ENCODE measurements at regions not wholly inside any gene's neighbourhood (a gene's known extent, or its start where the extent isn't known, plus 50 kb on each side); places are given as distances from the start of the nearest gene placed in this dataset.

DNA sequence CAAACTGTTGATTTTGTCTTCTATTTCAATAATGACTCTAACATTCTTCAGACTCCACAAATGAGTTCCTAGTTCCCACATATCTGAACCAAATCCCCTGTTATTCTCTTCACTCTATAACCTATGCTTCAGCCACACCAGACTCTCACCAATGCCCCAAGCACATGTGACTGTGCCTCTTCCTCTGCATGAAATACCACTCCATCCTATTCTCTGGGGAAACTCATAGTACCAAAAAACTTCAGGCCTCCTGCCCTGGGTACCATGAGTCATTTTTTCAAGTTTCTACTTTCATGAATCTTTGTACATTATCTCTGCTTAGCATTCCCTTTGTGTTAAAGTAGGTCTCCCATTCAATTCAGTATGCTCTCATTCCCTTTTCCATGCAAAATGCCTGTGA, 353.2 kb downstream of the ZEB2 start:
- DNase-seq (ENCODE audit: extremely low spot score, unreplicated experiment), result no peak
- Mint-ChIP-seq H3K9me3 (ENCODE audit: unreplicated experiment) (no peaks in the 10 kb centered on the region), H3K27me3 (ENCODE audit: unreplicated experiment) (no peaks in the 10 kb centered on the region), H3K36me3 (ENCODE audit: unreplicated experiment) (no peaks in the 10 kb centered on the region), H3K4me1 (ENCODE audit: unreplicated experiment) (no peaks in the 10 kb centered on the region), H3K27ac (ENCODE audit: unreplicated experiment) (no peak overlapping the region), H3K4me3 (ENCODE audit: unreplicated experiment) (no peak overlapping the region)
- no peak for TF ChIP-seq CTCF (IDR thresholded peaks at IDR 0.05)

DNA sequence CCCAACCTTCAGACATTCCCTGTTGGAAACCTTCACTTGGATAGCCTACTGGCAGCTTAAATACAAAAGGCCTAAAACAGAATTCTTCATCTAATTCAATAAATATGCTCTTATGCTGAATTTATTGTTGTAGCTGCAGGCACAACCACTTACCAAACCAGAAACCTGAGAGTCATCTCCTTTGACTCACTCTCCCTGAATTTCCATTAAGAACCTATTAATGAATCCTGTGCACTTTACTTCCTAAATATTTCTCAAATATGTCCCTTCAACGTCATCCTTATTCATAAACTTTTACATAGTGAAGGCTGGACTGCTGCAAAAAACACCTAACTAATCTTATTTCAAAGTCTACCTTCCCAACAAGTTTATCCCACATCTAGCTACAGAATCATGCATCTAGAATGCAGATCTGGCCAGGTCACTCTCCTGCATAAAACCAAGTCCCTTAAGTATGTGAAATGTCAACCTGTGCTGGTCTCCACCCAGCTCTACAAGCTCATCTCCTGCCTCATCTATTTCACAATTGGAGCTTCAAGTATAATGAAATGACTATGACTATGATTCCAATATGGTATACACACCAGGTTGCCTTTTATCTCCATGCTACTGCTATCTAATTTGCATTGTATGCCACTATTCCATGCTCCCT, 354.2 kb downstream of the ZEB2 start:
- Mint-ChIP-seq H3K27me3 (ENCODE audit: unreplicated experiment) (no peaks in the 10 kb centered on the region), H3K4me3 (ENCODE audit: unreplicated experiment) (no peak overlapping the region), H3K4me1 (ENCODE audit: unreplicated experiment) (no peaks in the 10 kb centered on the region), H3K36me3 (ENCODE audit: unreplicated experiment) (no peaks in the 10 kb centered on the region), H3K27ac (ENCODE audit: unreplicated experiment) (no peak overlapping the region), H3K9me3 (ENCODE audit: unreplicated experiment) (no peaks in the 10 kb centered on the region)
- TF ChIP-seq CTCF (IDR thresholded peaks at IDR 0.05), result no peak
- no peak for DNase-seq (ENCODE audit: extremely low spot score, unreplicated experiment)

DNA sequence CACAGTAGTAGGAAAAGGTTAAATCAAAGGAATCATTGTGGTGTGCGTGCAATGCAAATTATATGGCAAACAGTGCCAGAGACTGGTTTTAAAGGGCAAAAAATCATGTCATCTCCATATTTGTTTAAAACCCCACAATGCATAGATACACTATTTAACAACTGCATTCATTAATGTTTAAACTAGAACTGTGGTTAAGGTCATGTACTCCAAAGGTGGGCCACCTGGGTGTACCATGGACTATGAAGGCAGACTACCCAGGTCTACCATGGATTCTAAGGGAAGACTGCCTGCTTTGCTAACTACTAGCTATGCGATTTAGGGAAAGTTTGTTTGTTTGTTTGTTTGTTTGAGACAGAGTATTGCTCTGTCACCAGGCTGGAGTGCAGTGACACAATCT, 356.3 kb downstream of the ZEB2 start:
- Mint-ChIP-seq H3K27ac (ENCODE audit: unreplicated experiment) (no peak overlapping the region), H3K9me3 (ENCODE audit: unreplicated experiment) (no peaks in the 10 kb centered on the region)

DNA sequence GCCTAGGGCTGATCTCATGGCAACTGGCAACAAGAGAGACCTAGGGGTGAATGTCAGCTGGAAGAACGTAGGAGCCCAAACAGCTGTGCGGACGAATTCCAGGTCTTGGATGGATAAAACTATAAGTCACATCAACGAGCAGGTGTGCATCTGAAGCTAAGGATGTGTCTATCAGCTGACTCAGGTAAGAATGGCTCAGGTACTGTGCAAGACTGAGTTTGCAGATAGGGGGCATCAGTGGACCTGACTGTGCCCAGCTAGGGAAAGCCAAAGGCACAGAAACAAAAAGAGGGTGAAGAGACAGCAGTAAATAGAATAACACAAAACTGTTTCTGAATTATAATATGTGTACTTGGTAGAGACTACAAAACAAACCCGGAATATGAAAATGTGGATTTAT, 357.3 kb downstream of the ZEB2 start:
- H3K27ac Mint-ChIP-seq (ENCODE audit: unreplicated experiment), result no peak overlapping the region
- no peaks in the 10 kb centered on the region for H3K9me3 Mint-ChIP-seq (ENCODE audit: unreplicated experiment)
- H3K27me3 Mint-ChIP-seq (ENCODE audit: unreplicated experiment), result no peaks in the 10 kb centered on the region
- no peak for DNase-seq (ENCODE audit: extremely low spot score, unreplicated experiment)
- no peaks in the 10 kb centered on the region for H3K4me1 Mint-ChIP-seq (ENCODE audit: unreplicated experiment)
- H3K4me3 Mint-ChIP-seq (ENCODE audit: unreplicated experiment), result no peak overlapping the region
- peak; percentile 25 for TF ChIP-seq CTCF (IDR thresholded peaks at IDR 0.05)
- peaks cover 2% of the 10 kb centered on the region for H3K36me3 Mint-ChIP-seq (ENCODE audit: unreplicated experiment)

More for the DNA sequence above, 356.3 kb downstream of the ZEB2 start:
- no peaks in the 10 kb centered on the region for H3K36me3 Mint-ChIP-seq (ENCODE audit: unreplicated experiment)
- DNase-seq (ENCODE audit: extremely low spot score, unreplicated experiment), result no peak
- no peak overlapping the region for H3K4me3 Mint-ChIP-seq (ENCODE audit: unreplicated experiment)
- no peaks in the 10 kb centered on the region for H3K4me1 Mint-ChIP-seq (ENCODE audit: unreplicated experiment)
- no peaks in the 10 kb centered on the region for H3K27me3 Mint-ChIP-seq (ENCODE audit: unreplicated experiment)
- TF ChIP-seq CTCF (IDR thresholded peaks at IDR 0.05), result no peak

DNA sequence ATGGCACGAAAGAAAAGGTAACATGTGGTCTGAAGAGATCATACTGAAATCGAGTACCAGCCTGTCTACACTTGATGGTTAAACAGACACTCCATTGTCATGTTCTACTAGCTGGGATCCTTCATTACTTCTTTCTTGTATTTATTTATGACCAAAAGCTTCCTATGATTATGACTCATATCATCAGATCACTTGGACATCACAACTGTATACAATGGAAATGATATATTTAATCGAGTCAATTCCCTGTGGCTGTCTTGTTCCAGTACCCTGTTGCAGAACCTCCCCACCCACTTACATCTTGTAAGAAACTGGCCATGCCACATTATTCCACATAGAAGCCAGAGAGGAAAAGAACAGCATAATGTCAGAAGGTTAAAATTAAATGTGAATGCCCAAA, 358.9 kb downstream of the ZEB2 start:
- peaks cover 3% of the 10 kb centered on the region for H3K4me1 Mint-ChIP-seq (ENCODE audit: unreplicated experiment)
- no peaks in the 10 kb centered on the region for H3K9me3 Mint-ChIP-seq (ENCODE audit: unreplicated experiment)

More for the DNA sequence above, 358.9 kb downstream of the ZEB2 start:
- H3K4me3 Mint-ChIP-seq (ENCODE audit: unreplicated experiment), result no peak overlapping the region
- H3K27me3 Mint-ChIP-seq (ENCODE audit: unreplicated experiment), result no peaks in the 10 kb centered on the region
- no peak for DNase-seq (ENCODE audit: extremely low spot score, unreplicated experiment)
- no peak for TF ChIP-seq CTCF (IDR thresholded peaks at IDR 0.05)
- H3K27ac Mint-ChIP-seq (ENCODE audit: unreplicated experiment), result no peak overlapping the region
- peaks cover 2% of the 10 kb centered on the region for H3K36me3 Mint-ChIP-seq (ENCODE audit: unreplicated experiment)
